GM12891 (cell line): ENCODE measurements at regions not wholly inside any gene's neighbourhood (a gene's known extent, or its start where the extent isn't known, plus 50 kb on each side); places are given as distances from the start of the nearest gene placed in this dataset.
"Not testable (repeated sequence)": the region's sequence is repeated elsewhere in the genome, so short reads cannot be mapped to it uniquely, and the experiment has no call there.

Source experiments
- DNase-seq: peaks from one replicate; pipeline ENCODE4 v3.0.0; 2011; ENCODE audit warnings: low spot score; ENCODE audit not compliant: insufficient read length
- FAIRE-seq: peaks from 2 replicates; lab custom pipeline; 2011; peaks lifted over from hg19 to GRCh38; lab: Jason Lieb, UNC
- PAX5 ChIP-seq: IDR thresholded peaks from 2 replicates; pipeline ENCODE4 v1.6.1; 2011; ENCODE audit warnings: low read length, moderate library complexity, mild to moderate bottlenecking; ENCODE audit not compliant: insufficient read depth, severe bottlenecking
- POLR2A ChIP-seq: IDR thresholded peaks from 2 replicates; pipeline ENCODE4 v1.6.1; 2011; ENCODE audit warnings: low read depth, low read length, control low read depth
- POLR2AphosphoS5 ChIP-seq: IDR thresholded peaks from 2 replicates; pipeline ENCODE4 v1.6.1; 2011; ENCODE audit warnings: low read depth, low read length, control low read depth
- POU2F2 ChIP-seq: IDR thresholded peaks from 2 replicates; pipeline ENCODE4 v1.6.1; 2011; ENCODE audit warnings: low read depth, mild to moderate bottlenecking, control low read depth, low read length, moderate library complexity
- SPI1 ChIP-seq: IDR thresholded peaks from 2 replicates; pipeline ENCODE4 v1.6.1; 2011; ENCODE audit warnings: low read depth, low read length, control low read depth
- TAF1 ChIP-seq: IDR thresholded peaks from 2 replicates; pipeline ENCODE4 v1.6.1; 2011; ENCODE audit warnings: low read depth, low read length, control low read depth

DNA sequence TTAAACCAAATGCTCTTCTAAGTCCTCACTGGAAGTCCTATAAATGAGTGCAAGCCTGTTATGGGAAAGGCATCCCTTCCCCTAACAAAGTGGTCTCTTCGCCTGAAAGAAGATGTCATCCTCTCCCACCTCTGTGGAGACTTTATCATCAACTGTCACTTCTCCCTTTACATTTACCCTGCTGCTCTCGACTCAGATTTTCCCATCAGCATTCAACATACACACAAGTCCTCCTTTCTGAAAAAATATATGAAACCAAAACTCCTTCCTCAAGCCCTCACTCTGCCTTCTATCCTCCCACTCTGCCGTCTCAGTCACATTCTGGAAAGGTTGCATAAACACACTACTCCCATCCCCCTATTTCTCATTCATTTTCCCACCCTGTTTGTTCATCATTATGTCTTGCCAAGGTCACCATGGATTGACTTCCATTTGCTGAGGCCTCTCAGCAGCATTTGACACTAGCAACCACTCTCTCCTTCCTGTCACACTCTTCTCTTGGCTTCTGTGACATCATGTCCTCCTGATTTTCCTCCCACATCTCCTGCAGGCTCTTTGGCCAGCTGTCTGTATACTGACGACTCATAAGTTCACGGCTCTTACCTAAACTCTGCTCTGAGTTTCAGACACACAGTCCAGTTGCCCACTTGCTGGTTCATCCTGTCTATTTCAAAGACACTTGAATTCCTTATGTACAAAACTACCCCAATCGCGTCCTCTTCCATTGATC, 70.3 kb upstream of the SMAD3 start:
- DNase-seq (no peak), FAIRE-seq (no peak)
- TF ChIP-seq TAF1 (no peak), SPI1 (0 out of 2 replicates have a peak, but pooled peaks have one; percentile 8)

DNA sequence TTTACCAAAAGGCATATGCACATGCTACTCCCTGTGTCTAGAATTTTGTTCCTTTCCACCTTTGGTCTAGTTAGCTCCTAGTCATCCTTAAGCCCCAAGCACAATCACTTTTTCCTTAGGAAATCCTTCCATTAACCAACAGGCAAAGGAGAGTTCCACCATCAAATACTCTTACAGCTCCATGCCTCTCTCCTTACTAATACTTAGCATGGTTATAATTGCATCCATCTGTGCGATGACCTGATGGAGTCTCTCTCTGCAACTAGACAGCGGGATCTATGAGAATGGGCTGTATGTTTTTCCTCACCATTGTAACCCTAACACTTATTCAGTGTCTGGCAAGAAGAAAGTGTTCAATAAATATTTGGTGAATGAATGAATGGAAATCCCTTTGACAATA, 69.3 kb upstream of the SMAD3 start:
- TF ChIP-seq SPI1 (no peak), TAF1 (no peak), POLR2A (no peak), POU2F2 (no peak), PAX5 (no peak), POLR2AphosphoS5 (no peak)
- DNase-seq, result no peak
- no peak for FAIRE-seq

DNA sequence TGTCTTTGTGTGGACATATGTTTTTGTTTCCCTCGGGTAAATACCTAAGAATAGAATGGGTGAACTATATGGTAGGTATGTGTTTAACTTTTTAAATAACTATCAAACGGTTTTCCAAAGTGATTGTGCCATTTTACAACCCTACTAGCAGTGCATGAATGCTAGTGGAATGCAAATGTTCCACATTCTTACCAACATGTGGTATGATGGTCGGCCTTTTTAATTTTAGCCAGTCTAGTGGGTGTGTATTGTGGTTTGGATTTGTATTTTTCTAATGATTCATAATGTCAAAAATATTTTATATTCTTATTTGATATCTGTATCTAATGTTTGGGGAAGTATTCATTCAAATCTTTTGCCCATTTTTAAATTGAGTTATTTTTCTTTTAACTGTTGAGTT, 68.2 kb upstream of the SMAD3 start:
- FAIRE-seq (no peak), DNase-seq (no peak)
- TF ChIP-seq POU2F2 (no peak), SPI1 (no peak), POLR2AphosphoS5 (no peak), POLR2A (no peak), PAX5 (no peak), TAF1 (no peak)

DNA sequence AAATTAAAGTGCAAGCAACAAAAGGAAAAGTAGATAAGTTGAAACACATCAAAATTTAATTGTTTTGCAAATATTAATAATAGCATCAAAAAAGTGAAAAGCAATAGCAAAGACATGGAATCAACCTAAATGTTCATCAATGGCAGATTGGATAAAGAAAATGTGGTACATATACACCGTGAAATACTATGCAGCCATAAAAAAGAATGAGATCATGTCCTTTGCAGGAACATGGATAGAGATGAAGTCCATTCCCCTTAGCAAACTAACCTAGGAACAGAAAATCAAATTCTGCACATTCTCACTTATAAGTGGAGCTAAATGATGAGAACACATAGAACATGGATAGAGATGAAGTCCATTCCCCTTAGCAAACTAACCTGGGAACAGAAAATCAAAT, 67.2 kb upstream of the SMAD3 start:
- FAIRE-seq, DNase-seq: not testable (repeated sequence)

DNA sequence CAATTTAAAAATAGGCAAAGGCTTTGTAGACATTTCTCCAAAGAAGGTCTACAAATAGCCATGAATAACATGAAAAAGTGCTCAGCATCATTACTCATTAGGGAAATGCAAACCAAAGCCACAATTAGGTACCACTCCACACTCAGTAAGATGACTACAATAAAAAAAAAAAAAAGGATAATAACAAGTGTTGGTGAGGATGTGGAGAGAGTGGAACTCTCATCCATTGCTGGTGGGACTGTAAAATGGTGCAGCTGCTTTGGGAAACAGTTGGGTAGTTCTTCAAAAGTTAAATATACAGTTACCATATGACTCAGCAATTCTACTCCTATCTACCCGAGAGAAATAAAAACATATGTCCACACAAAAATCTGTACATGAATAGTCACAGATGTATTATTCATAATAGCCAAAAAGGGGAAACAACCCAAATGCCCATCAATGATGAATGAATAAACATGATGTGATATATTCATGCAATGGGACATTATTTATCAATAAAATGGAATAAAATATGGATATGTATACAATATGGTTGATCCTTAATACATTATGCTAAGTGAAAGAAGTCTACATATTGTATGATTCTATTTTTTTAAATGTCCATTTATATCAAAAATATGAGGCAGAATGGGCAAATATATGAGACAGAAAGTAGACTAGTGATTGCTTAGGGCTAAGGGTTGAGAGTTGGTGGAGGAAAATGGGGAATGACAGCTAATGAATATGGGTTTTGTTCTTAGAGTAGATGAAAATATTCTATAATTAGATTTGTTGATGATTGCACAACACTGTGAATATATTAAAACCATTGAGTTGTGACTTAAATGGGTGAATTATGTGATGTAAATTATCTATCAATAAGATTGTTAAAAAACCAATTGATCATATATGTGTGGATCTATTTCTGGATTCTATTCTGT, 66.1 kb upstream of the SMAD3 start:
- TF ChIP-seq SPI1 (no peak), POU2F2 (no peak), POLR2AphosphoS5 (no peak), TAF1 (no peak), POLR2A (no peak), PAX5 (no peak)
- no peak for FAIRE-seq
- no peak for DNase-seq

DNA sequence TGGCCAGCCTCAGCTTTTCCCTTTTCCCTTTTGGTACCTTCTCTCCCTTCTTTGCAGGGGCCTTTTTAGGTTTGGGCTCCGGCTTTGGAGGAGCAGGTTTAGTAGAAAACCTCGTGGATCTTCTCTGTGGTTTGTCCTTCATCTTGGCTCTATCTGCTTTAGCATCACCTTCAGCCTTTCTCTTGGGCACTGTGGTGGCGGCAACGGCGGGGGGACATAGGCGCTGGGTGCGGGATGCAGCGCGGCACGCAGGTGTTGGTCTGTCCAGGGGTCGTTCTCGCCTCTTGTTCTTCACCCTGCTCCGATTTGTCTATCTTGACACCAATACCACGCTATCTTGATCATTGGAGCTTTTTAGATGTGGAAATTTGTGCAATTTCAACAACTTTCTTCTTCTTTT, 64.5 kb upstream of the SMAD3 start:
- FAIRE-seq, result no peak
- no peak for DNase-seq
- no peak for TF ChIP-seq SPI1

DNA sequence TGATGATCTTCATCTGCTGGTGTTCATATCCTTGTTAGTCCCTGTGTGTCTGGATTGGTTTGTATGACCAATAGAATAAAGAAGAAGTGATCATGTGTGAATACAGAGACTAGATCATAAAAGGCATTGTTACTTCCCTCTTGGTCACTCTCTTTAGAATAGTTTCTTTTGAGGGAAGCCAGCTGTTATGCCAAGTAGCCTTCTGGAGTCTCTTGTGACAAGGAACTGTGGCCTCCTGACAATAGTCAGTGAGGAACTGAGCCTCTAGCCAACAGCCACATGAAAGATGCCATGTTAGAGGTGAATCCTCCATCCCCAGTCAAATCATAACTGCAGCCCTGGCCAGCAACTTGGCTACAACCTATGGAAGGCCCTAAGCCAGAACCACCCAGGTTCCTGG, 63.0 kb upstream of the SMAD3 start:
- TF ChIP-seq TAF1 (no peak), SPI1 (peak; percentile 57), PAX5 (no peak), POLR2A (no peak), POLR2AphosphoS5 (no peak)
- no peak for DNase-seq
- FAIRE-seq, result no peak

DNA sequence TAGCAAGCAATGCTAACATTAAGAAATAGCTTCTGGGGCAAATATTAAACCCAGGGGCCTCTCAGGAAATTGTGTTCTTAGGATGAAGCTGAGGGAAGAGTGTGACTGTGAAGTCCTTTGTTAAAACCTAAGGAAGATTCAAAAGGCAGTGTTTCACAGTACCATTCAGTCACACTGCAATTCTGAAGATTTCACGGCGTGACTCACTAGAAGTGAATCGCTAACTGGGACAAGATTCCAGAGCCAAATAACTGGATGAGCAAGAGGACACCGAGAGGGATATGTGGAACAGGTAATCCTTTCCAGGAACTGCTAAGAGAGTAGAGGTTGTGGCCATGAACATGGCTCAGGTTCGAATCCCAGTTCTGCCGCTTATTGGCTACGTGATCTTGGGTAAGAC, 61.8 kb upstream of the SMAD3 start:
- FAIRE-seq (no peak), DNase-seq (no peak)
- TF ChIP-seq POU2F2, result no peak

DNA sequence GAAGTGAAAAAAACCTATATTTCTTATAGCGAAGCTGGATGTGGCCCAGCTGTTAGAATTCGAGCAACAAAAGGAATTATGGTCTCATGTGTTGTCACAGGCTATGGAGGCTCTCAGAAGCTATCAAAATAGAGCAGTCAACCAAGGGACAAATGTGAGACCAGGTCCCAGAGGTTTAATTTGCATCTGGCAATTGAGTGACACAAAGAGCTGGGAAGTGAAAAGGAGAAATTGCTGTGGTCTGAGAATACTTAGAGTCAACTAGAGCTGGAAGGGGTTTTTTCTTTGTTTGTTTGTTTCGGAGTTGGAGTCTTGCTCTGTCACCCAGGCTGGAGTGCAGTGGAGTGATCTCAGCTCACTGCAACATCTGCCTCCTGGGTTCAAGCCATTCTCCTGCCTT, 61.3 kb upstream of the SMAD3 start:
- FAIRE-seq, result peak; percentile 13
- TF ChIP-seq TAF1 (no peak), PAX5 (no peak), SPI1 (peak; percentile 63), POLR2A (no peak), POU2F2 (peak; percentile 60; the same call in 1 of the 2 replicates), POLR2AphosphoS5 (no peak)
- DNase-seq, result no peak

DNA sequence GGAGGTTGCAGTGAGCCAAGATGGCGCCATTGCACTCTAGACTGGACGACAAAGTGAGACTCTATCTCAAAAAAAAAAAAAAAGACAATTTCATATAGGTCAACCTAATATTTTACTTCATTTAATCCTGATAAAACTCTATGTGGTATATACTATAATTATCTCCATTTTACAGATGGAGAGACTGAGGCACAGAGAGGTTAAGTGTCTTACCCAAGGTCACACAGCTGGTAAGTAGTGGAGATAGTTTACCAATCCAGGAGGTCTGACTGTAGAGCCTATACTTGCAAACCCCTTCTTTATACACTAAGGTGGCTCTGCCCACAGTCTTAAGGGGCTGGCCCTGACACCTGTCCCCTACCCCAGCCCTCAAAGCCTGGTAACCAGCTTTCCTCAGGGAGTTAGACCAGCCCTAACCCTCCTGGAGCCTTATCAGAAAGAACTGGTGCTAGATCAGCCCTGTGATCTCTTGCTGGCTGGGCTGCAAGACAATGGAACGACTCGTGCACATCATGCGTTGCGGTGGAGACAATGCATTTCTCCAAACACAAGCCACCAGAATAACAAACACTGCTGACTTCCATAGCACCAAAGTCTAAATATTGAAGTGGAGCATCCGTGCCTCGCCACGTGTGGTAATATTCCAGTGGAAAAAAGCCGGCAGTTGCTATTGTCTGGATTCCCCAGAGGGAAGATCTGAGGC, 60.0 kb upstream of the SMAD3 start:
- FAIRE-seq, result no peak
- no peak for DNase-seq
- TF ChIP-seq TAF1 (no peak), PAX5 (no peak), POLR2AphosphoS5 (no peak), POU2F2 (no peak), SPI1 (no peak), POLR2A (no peak)
